ENCODE measurements at regions not wholly inside any gene's neighbourhood (a gene's known extent, or its start where the extent isn't known, plus 50 kb on each side); places are given as distances from the start of the nearest gene placed in this dataset.
"Not testable (repeated sequence)": the region's sequence is repeated elsewhere in the genome, so short reads cannot be mapped to it uniquely, and the experiment has no call there.

GRCh38 chr1:47650611-47651010, 212.8 kb downstream of the FOXD2 start:
- Histone ChIP-seq H3K27me3 (ENCODE audit: insufficient read depth, low read length) (no peaks in the 10 kb centered on the region), H3K9me3 (ENCODE audit: low read length) (no peaks in the 10 kb centered on the region), H3K4me1 (ENCODE audit: insufficient read depth, low read length) (no peaks in the 10 kb centered on the region), H3K36me3 (ENCODE audit: insufficient read depth, low read length) (no peaks in the 10 kb centered on the region), H3K4me3 (ENCODE audit: low read length) (no peak overlapping the region), H2AFZ (ENCODE audit: low read depth, low read length) (no peak overlapping the region)

GRCh38 chr1:47651311-47652089, 213.7 kb downstream of the FOXD2 start:
- Histone ChIP-seq H3K36me3 (ENCODE audit: insufficient read depth, low read length) (no peaks in the 10 kb centered on the region), H3K27me3 (ENCODE audit: insufficient read depth, low read length) (no peaks in the 10 kb centered on the region), H3K4me3 (ENCODE audit: low read length) (no peak overlapping the region), H3K4me1 (ENCODE audit: insufficient read depth, low read length) (no peaks in the 10 kb centered on the region), H2AFZ (ENCODE audit: low read depth, low read length) (no peak overlapping the region), H3K9me3 (ENCODE audit: low read length) (no peaks in the 10 kb centered on the region)

GRCh38 chr1:47655521-47656300, 217.9 kb downstream of the FOXD2 start:
- no peaks in the 10 kb centered on the region for H3K4me1 ChIP-seq (ENCODE audit: insufficient read depth, low read length)

GRCh38 chr1:47656719-47657685, 219.2 kb downstream of the FOXD2 start:
- Histone ChIP-seq H3K4me3 (ENCODE audit: low read length) (no peak overlapping the region), H3K36me3 (ENCODE audit: insufficient read depth, low read length) (no peaks in the 10 kb centered on the region), H3K4me1 (ENCODE audit: insufficient read depth, low read length) (no peaks in the 10 kb centered on the region), H2AFZ (ENCODE audit: low read depth, low read length) (no peak overlapping the region), H3K9me3 (ENCODE audit: low read length) (no peaks in the 10 kb centered on the region), H3K27me3 (ENCODE audit: insufficient read depth, low read length) (no peaks in the 10 kb centered on the region)

More at GRCh38 chr1:47655521-47656300, 217.9 kb downstream of the FOXD2 start:
- no peaks in the 10 kb centered on the region for H3K27me3 ChIP-seq (ENCODE audit: insufficient read depth, low read length)
- H3K4me3 ChIP-seq (ENCODE audit: low read length): no peak overlapping the region
- H3K9me3 ChIP-seq (ENCODE audit: low read length): no peaks in the 10 kb centered on the region
- H3K36me3 ChIP-seq (ENCODE audit: insufficient read depth, low read length): no peaks in the 10 kb centered on the region
- no peak overlapping the region for H2AFZ ChIP-seq (ENCODE audit: low read depth, low read length)

GRCh38 chr1:47658161-47658920, 220.5 kb downstream of the FOXD2 start:
- no peak overlapping the region for H3K4me3 ChIP-seq (ENCODE audit: low read length)
- no peak overlapping the region for H2AFZ ChIP-seq (ENCODE audit: low read depth, low read length)
- no peaks in the 10 kb centered on the region for H3K9me3 ChIP-seq (ENCODE audit: low read length)
- no peaks in the 10 kb centered on the region for H3K36me3 ChIP-seq (ENCODE audit: insufficient read depth, low read length)
- H3K27me3 ChIP-seq (ENCODE audit: insufficient read depth, low read length): no peaks in the 10 kb centered on the region
- no peaks in the 10 kb centered on the region for H3K4me1 ChIP-seq (ENCODE audit: insufficient read depth, low read length)

GRCh38 chr1:47659146-47659545, 221.3 kb downstream of the FOXD2 start:
- Histone ChIP-seq H3K4me1 (ENCODE audit: insufficient read depth, low read length) (no peaks in the 10 kb centered on the region), H3K9me3 (ENCODE audit: low read length) (no peaks in the 10 kb centered on the region), H3K36me3 (ENCODE audit: insufficient read depth, low read length) (no peaks in the 10 kb centered on the region), H2AFZ (ENCODE audit: low read depth, low read length) (no peak overlapping the region), H3K27me3 (ENCODE audit: insufficient read depth, low read length) (no peaks in the 10 kb centered on the region), H3K4me3 (ENCODE audit: low read length) (no peak overlapping the region)

GRCh38 chr1:47660622-47661021, 222.8 kb downstream of the FOXD2 start:
- no peaks in the 10 kb centered on the region for H3K27me3 ChIP-seq (ENCODE audit: insufficient read depth, low read length)
- no peaks in the 10 kb centered on the region for H3K4me1 ChIP-seq (ENCODE audit: insufficient read depth, low read length)
- no peak overlapping the region for H2AFZ ChIP-seq (ENCODE audit: low read depth, low read length)
- no peaks in the 10 kb centered on the region for H3K36me3 ChIP-seq (ENCODE audit: insufficient read depth, low read length)
- H3K9me3 ChIP-seq (ENCODE audit: low read length): no peaks in the 10 kb centered on the region
- H3K4me3 ChIP-seq (ENCODE audit: low read length): no peak overlapping the region

GRCh38 chr1:47661040-47661439, 223.2 kb downstream of the FOXD2 start:
- no peak overlapping the region for H3K4me3 ChIP-seq (ENCODE audit: low read length)
- H3K9me3 ChIP-seq (ENCODE audit: low read length): no peaks in the 10 kb centered on the region
- no peak overlapping the region for H2AFZ ChIP-seq (ENCODE audit: low read depth, low read length)
- no peaks in the 10 kb centered on the region for H3K27me3 ChIP-seq (ENCODE audit: insufficient read depth, low read length)
- no peaks in the 10 kb centered on the region for H3K4me1 ChIP-seq (ENCODE audit: insufficient read depth, low read length)
- no peaks in the 10 kb centered on the region for H3K36me3 ChIP-seq (ENCODE audit: insufficient read depth, low read length)

GRCh38 chr1:47662068-47662467, 224.2 kb downstream of the FOXD2 start:
- no peaks in the 10 kb centered on the region for H3K27me3 ChIP-seq (ENCODE audit: insufficient read depth, low read length)
- no peak overlapping the region for H2AFZ ChIP-seq (ENCODE audit: low read depth, low read length)
- no peaks in the 10 kb centered on the region for H3K36me3 ChIP-seq (ENCODE audit: insufficient read depth, low read length)
- no peaks in the 10 kb centered on the region for H3K9me3 ChIP-seq (ENCODE audit: low read length)
- H3K4me3 ChIP-seq (ENCODE audit: low read length): no peak overlapping the region
- no peaks in the 10 kb centered on the region for H3K4me1 ChIP-seq (ENCODE audit: insufficient read depth, low read length)

- Histone ChIP-seq H3K4me3 (ENCODE audit: low read length) (no peak overlapping the region), H3K9me3 (ENCODE audit: low read length) (no peaks in the 10 kb centered on the region)
These were observed 225.4 kb downstream of the FOXD2 start for GRCh38 chr1:47663286-47663685.

GRCh38 chr1:47664356-47664755, 226.5 kb downstream of the FOXD2 start:
- Histone ChIP-seq H3K9me3 (ENCODE audit: low read length) (no peaks in the 10 kb centered on the region), H3K27me3 (ENCODE audit: insufficient read depth, low read length) (no peaks in the 10 kb centered on the region), H3K4me1 (ENCODE audit: insufficient read depth, low read length) (no peaks in the 10 kb centered on the region), H3K36me3 (ENCODE audit: insufficient read depth, low read length) (no peaks in the 10 kb centered on the region), H2AFZ (ENCODE audit: low read depth, low read length) (no peak overlapping the region), H3K4me3 (ENCODE audit: low read length) (no peak overlapping the region)

More at GRCh38 chr1:47663286-47663685, 225.4 kb downstream of the FOXD2 start:
- Histone ChIP-seq H3K4me1 (ENCODE audit: insufficient read depth, low read length) (no peaks in the 10 kb centered on the region), H2AFZ (ENCODE audit: low read depth, low read length) (no peak overlapping the region), H3K27me3 (ENCODE audit: insufficient read depth, low read length) (no peaks in the 10 kb centered on the region), H3K36me3 (ENCODE audit: insufficient read depth, low read length) (no peaks in the 10 kb centered on the region)

- H3K36me3 ChIP-seq (ENCODE audit: insufficient read depth, low read length); H3K4me3 ChIP-seq (ENCODE audit: low read length); H3K27me3 ChIP-seq (ENCODE audit: insufficient read depth, low read length); H2AFZ ChIP-seq (ENCODE audit: low read depth, low read length); H3K4me1 ChIP-seq (ENCODE audit: insufficient read depth, low read length); H3K9me3 ChIP-seq (ENCODE audit: low read length): not testable (repeated sequence)
These were observed 227.1 kb downstream of the FOXD2 start for GRCh38 chr1:47664896-47665295.
